ELF-1 (cell line): ENCODE measurements at regions not wholly inside any gene's neighbourhood (a gene's known extent, or its start where the extent isn't known, plus 50 kb on each side); places are given as distances from the start of the nearest gene placed in this dataset.
"Not testable (repeated sequence)": the region's sequence is repeated elsewhere in the genome, so short reads cannot be mapped to it uniquely, and the experiment has no call there.

ENCODE experiments used
- DNase-seq: peaks from one replicate; pipeline ENCODE4 v3.0.0-alpha.2; 2016; ENCODE audit warnings: low read depth, low spot score

GRCh38 chr5:142259758-142260157, 65.1 kb downstream of the SPRY4 start:
- DNase-seq, result no peak

- no peak for DNase-seq
These were observed 69.0 kb downstream of the SPRY4 start for GRCh38 chr5:142255831-142256230.

- DNase-seq, result no peak
These were observed 70.4 kb downstream of the SPRY4 start for GRCh38 chr5:142254431-142254830.

GRCh38 chr5:142253938-142254337, 70.9 kb downstream of the SPRY4 start:
- DNase-seq, result no peak

- DNase-seq, result no peak
These were observed 74.7 kb downstream of the SPRY4 start for GRCh38 chr5:142250119-142250518.

- DNase-seq, result peak; percentile 51
These were observed 75.9 kb downstream of the SPRY4 start for GRCh38 chr5:142248853-142249462.

- no peak for DNase-seq
These were observed 78.6 kb downstream of the SPRY4 start for GRCh38 chr5:142246258-142246657.

- peak; percentile 64 for DNase-seq
These were observed 79.0 kb downstream of the SPRY4 start for GRCh38 chr5:142245786-142246185.

- no peak for DNase-seq
These were observed 80.4 kb downstream of the SPRY4 start for GRCh38 chr5:142244440-142244839.

- DNase-seq, result no peak
These were observed 82.5 kb downstream of the SPRY4 start for GRCh38 chr5:142242272-142242671.

GRCh38 chr5:142239394-142240159, 85.2 kb downstream of the SPRY4 start:
- peak; percentile 32 for DNase-seq

GRCh38 chr5:142237707-142238106, 87.1 kb downstream of the SPRY4 start:
- no peak for DNase-seq

- DNase-seq, result peak; percentile 58
These were observed 88.0 kb downstream of the SPRY4 start for GRCh38 chr5:142236673-142237290.

- DNase-seq, result peak; percentile 54
These were observed 88.8 kb downstream of the SPRY4 start for GRCh38 chr5:142235870-142236672.

GRCh38 chr5:142235050-142235797, 89.6 kb downstream of the SPRY4 start:
- DNase-seq, result peak; percentile 89

- no peak for DNase-seq
These were observed 91.5 kb downstream of the SPRY4 start for GRCh38 chr5:142233083-142234032.

GRCh38 chr5:142230949-142231348, 93.9 kb downstream of the SPRY4 start:
- not testable (repeated sequence) for DNase-seq

GRCh38 chr5:142225141-142225540, 99.7 kb downstream of the SPRY4 start:
- DNase-seq, result no peak

- no peak for DNase-seq
These were observed 101.8 kb downstream of the SPRY4 start for GRCh38 chr5:142222866-142223558.
